Neural cell (in vitro differentiated cells): ENCODE measurements at regions not wholly inside any gene's neighbourhood (a gene's known extent, or its start where the extent isn't known, plus 50 kb on each side); places are given as distances from the start of the nearest gene placed in this dataset.

Experiments used
- CTCF ChIP-seq: fragments of 450-650 bp; IDR thresholded peaks from 2 replicates; pipeline ENCODE4 v1.5.1; 2014; ENCODE audit warnings: antibody characterized with exemption, mild to moderate bottlenecking, moderate library complexity; ENCODE audit not compliant: poor library complexity, severe bottlenecking
- EZH2 ChIP-seq: fragments of 200-600, 300-800 bp; shearing (Covaris generic), sonication (generic); IDR thresholded peaks from 2 replicates; pipeline ENCODE4 v1.6.1; 2014; ENCODE audit warnings: antibody characterized with exemption, low read length, borderline replicate concordance, mild to moderate bottlenecking; ENCODE audit not compliant: insufficient read depth, poor library complexity, severe bottlenecking

GRCh38 chr4:66565801-66566200 is 895.5 kb upstream of the EPHA5 start:
- TF ChIP-seq CTCF (no peak), EZH2 (no peak)
